ENCODE measurements at regions not wholly inside any gene's neighbourhood (a gene's known extent, or its start where the extent isn't known, plus 50 kb on each side); places are given as distances from the start of the nearest gene placed in this dataset.
"Not testable (repeated sequence)": the region's sequence is repeated elsewhere in the genome, so short reads cannot be mapped to it uniquely, and the experiment has no call there.

GRCh38 chr4:189806506-189806905, 134.2 kb upstream of the FRG1 start:
- no peak for DNase-seq

DNA sequence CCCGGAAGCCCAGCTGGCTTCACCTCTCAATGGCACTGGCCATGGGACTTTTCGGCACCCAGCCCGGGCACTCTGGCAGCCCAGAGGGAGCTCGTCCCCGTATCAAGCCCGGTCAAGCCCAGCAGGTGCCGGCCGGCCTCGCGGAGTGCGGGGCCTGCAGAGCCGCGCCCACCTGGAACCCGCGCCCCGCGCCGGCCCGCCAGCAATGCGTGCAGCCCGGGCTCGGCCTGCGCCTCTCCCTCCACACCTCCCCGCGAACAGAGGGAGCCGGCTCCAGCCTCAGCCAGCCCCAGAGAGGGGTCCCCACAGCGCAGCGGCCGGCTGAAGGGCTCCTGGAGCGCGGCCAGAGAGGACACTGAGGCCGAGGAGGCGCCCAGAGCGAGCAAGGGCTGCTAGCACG, 133.6 kb upstream of the FRG1 start:
- no peak for DNase-seq

GRCh38 chr4:189809241-189809735, 131.4 kb upstream of the FRG1 start:
- no peak for DNase-seq

DNA sequence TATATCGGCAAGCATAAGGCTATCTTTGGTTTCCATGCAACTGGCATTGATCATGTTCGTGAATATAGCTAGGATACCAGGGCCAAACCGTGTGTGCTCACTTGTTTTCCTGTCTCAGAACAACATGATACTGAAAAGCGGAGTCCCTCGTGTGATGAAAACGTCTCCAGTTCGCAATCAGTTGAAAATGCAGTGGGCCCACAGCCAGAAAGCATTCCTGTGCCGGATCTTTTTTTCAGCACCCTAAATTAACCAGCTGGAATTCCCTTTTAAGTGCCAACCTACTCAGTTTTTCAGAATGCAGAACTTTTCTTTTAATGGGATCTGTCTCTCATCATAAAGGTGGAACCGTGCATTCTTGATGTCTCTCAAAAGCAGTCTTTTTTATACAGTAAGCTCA, 130.8 kb upstream of the FRG1 start:
- DNase-seq, result no peak

DNA sequence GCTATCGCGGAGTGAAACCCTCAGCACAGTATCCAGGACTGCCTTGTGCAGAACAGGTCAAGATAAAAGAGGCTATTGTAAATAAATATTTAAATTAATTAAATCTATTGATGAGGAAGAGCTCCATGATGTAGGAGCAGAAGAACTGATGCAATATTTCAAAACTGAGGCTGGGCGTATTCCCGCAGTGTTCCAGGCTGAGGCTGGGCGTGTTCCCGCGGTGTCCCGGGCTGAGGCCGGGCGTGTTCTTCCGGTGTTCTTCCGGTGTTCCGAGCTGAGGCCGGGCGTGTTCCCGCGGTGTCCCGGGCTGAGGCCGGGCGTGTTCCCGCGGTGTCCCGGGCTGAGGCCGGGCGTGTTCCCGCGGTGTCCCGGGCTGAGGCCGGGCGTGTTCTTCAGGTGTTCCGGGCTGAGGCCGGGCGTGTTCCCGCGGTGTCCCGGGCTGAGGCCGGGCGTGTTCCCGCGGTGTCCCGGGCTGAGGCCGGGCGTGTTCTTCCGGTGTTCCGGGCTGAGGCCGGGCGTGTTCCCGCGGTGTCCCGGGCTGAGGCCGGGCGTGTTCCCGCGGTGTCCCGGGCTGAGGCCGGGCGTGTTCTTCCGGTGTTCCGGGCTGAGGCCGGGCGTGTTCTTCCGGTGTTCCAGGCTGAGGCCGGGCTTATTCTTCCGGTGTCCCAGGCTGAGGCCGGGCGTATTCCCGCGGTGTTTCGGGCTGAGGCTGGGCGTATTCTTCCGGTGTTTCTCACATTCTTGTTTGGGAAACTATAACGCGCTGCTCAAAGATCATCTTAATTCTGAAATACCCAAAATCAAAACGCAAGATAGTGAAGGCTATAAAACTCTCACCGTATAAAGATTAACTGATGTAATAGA, 130.1 kb upstream of the FRG1 start:
- not testable (repeated sequence) for DNase-seq

DNA sequence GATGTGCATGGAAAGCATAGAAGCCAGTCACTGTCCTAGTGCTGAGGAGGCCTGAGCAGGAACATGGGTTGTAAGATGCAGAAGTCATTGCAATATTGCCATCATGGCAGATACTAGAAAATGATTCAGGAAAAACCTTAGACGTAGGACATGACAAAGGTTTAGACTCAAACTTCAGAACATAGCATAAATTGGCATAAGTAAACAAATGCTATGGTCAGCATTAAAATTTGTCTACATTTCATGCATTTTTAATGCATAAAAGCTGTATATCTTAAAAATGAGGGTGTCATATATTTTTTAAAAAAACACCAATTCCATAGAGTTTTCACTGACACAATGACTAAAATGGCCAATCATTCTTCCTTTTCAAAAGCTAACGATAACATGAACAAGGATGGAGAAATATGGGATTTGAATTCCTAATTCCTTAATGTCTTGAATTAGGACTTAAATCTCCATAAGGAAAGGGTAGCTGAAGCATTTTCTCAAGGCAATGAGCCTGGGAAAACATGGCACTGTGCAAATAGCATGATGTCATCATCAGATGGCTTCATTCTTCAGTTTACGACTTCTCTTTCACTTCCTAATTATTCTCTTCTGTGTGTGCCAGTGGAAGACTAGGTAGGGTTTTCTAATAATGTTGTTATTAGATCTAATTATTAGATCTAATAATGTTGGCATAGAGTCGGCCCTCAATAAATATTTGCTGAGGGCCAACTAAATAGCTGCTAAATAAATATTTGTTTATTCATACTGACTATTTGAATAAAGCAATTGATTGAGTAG, 125.1 kb upstream of the FRG1 start:
- no peak for DNase-seq

- no peak for DNase-seq
These were observed 118.3 kb upstream of the FRG1 start for GRCh38 chr4:189822326-189822725.

GRCh38 chr4:189823591-189823990, 117.1 kb upstream of the FRG1 start:
- no peak for DNase-seq

GRCh38 chr4:189825466-189825865, 115.2 kb upstream of the FRG1 start:
- DNase-seq, result no peak

DNA sequence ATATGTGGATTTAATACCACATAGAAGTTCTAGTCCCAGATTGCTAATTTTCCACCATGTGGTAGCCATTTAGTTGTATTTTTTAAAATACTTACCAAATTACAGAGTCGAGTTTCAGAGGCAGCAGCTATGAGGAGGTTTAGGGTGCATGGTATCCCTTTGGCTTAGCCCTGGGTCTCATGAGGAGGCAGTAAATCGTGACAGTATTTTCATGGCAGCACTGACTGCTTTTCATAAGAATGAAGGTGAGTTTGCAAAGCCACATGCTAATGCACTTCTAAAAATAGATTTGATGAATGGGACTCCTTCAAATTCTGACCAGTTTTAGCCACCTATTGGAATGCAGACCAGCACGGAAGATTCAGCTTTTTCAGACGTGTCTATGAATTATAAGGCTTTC, 114.0 kb upstream of the FRG1 start:
- no peak for DNase-seq

DNA sequence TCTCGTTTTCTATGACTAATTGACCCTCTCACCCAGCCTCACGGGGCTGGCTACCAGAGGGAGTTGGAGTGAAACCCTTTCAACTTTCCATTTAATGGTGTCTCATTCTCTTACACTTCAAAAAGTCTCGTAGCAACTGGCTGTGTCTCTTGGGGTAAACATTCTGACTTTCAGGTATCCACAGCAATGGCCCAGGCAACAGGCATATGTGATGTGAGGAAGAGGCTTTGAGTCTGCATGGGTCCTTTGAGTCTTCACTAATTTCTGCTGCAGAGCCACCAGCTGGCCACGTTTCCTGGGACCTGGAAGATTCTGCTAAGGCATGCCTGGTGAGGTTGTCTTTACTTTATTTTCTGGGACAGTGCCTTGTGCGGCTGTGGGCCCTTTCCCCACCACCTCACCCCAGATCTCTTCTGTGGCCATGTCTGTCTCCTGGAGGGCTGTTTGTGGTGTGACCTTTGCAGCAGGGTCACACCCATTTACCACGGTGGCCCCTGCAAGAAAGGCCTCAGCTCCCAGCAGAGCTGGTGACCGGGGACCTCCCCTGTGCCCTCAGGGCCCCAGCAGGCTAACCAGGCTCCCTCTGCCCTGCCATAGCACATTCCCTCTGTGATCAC, 112.5 kb upstream of the FRG1 start:
- DNase-seq, result no peak

DNA sequence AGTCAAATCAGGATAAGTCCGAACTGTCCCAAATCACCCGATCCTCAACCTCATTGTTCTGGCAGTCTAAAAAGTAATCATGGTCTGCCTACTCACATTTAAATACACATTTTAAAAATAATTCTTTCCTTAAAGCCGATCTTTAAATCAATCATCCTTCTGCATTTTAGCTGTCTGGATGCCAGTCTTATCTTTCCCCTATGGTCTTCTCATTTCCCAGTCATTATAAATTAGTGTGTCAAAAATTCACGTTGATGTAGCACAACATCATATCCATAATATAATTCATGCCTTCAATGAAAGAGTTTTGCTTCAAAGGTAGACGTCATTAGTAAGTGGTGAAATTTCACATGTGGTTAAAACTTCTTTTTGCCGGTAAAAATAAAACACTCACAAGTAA, 108.1 kb upstream of the FRG1 start:
- DNase-seq, result no peak

- DNase-seq, result no peak
These were observed 106.1 kb upstream of the FRG1 start for GRCh38 chr4:189834616-189835015.

- DNase-seq, result no peak
These were observed 105.2 kb upstream of the FRG1 start for GRCh38 chr4:189835505-189835904.

DNA sequence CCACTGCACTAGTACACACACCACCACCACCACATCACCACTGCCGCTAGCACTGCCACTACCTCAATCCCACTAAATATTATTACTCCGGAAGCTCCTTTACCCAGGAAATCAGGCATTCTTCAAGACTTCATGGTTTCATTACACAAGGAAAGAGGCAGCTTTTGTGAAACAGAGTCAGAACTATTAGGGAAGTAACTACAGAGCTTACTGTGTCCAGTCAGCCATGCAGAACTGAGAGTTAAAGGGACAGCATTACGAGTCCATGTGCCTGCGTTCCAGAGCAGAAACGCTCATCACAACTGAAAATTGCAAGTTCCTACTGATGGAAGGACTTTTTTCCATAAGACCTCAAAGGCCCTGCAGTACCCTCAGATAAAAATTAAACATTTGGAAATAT, 103.2 kb upstream of the FRG1 start:
- DNase-seq, result no peak

- no peak for DNase-seq
These were observed 101.7 kb upstream of the FRG1 start for GRCh38 chr4:189838821-189839497.

- no peak for DNase-seq
These were observed 100.3 kb upstream of the FRG1 start for GRCh38 chr4:189840356-189840755.

- DNase-seq, result no peak
These were observed 97.2 kb upstream of the FRG1 start for GRCh38 chr4:189843413-189844009.

- DNase-seq, result no peak
These were observed 95.4 kb upstream of the FRG1 start for GRCh38 chr4:189845145-189845846.

GRCh38 chr4:189846094-189846493, 94.6 kb upstream of the FRG1 start:
- not testable (repeated sequence) for DNase-seq

GRCh38 chr4:189846608-189847007, 94.1 kb upstream of the FRG1 start:
- DNase-seq, result not testable (repeated sequence)

GRCh38 chr4:189848672-189849071, 92.0 kb upstream of the FRG1 start:
- DNase-seq, result not testable (repeated sequence)
